Kidney (tissue), 13 donors: ENCODE measurements at regions not wholly inside any gene's neighbourhood (a gene's known extent, or its start where the extent isn't known, plus 50 kb on each side); places are given as distances from the start of the nearest gene placed in this dataset.
"Not testable (repeated sequence)": the region's sequence is repeated elsewhere in the genome, so short reads cannot be mapped to it uniquely, and the experiment has no call there.

ENCODE experiments used
- DNase-seq, 5 donors: peaks; one replicate each; pipeline ENCODE4 v3.0.0-alpha.2; 2013 to 2020
- FAIRE-seq: peaks from 2 replicates; lab custom pipeline; 2012; peaks lifted over from hg19 to GRCh38; lab: Jason Lieb, UNC
- H3K27ac ChIP-seq, 2 donors: one replicate each; pipeline ENCODE4 v1.7.0; 2013; ENCODE audit warnings: low read depth in 2 of 2, low read length in 2 of 2, inconsistent platforms in 1 of 2
- H3K27me3 ChIP-seq: one replicate; pipeline ENCODE4 v1.7.1; 2013; ENCODE audit warnings: low read length, inconsistent platforms; ENCODE audit not compliant: control insufficient read depth, insufficient read depth
- H3K36me3 ChIP-seq, 3 donors: one replicate each; pipeline versions ENCODE4 v1.7.0 to v1.7.1; 2013; ENCODE audit warnings: low read length in 3 of 3, control low read depth in 1 of 3, inconsistent platforms in 1 of 3; ENCODE audit not compliant: insufficient read depth in 3 of 3, control insufficient read depth in 2 of 3
- H3K4me1 ChIP-seq, 3 donors: one replicate each; pipeline versions ENCODE4 v1.7.0 to v1.7.1; 2013; ENCODE audit warnings: low read length in 3 of 3, inconsistent platforms in 1 of 3, low read depth in 1 of 3; ENCODE audit not compliant: control insufficient read depth in 2 of 3, insufficient read depth in 2 of 3
- H3K4me3 ChIP-seq, 3 donors: one replicate each; pipeline versions ENCODE4 v1.7.0 to v1.8.1; 2013; ENCODE audit warnings: low read length in 3 of 3, control low read depth in 1 of 3, inconsistent platforms in 1 of 3
- H3K9ac ChIP-seq, 3 donors: one replicate each; pipeline versions ENCODE4 v1.7.0 to v1.7.1; 2013; ENCODE audit warnings: low read length in 3 of 3, control low read depth in 1 of 3, inconsistent platforms in 1 of 3
- H3K9me3 ChIP-seq, 3 donors: one replicate each; pipeline versions ENCODE4 v1.7.0 to v1.7.1; 2013; ENCODE audit warnings: low read length in 3 of 3, control low read depth in 1 of 3, inconsistent platforms in 1 of 3; ENCODE audit not compliant: control insufficient read depth in 2 of 3, insufficient read depth in 1 of 3
- CTCF ChIP-seq: IDR thresholded peaks from 3 replicates; pipeline ENCODE4 v1.5.1; 2012; ENCODE audit warnings: mild to moderate bottlenecking, moderate library complexity, borderline replicate concordance; ENCODE audit not compliant: insufficient read depth; ENCODE audit errors: extremely low read depth
- intact Hi-C: fragments of 100-400 bp; cut with DNase I; formaldehyde crosslinking; loops from one replicate; pipeline ENCODE4 v1.11.1; 2022
- donor health status: control.
- donor health status: control.
- donor health status: control.
- donor health status: control.
- donor health status: control.
- donor health status: DM: yes; HTN: yes; CAD: no.
- donor health status: Normal renal cell carcinoma (clear cell type).

GRCh38 chr2:76175295-76175694, 464.6 kb upstream of the GCFC2 start:
- FAIRE-seq: no peak
- no peak for DNase-seq
- Histone ChIP-seq H3K27ac (no peak overlapping the region), H3K27me3 (no peaks in the 10 kb centered on the region), H3K9ac (no peak overlapping the region), H3K4me1 (no peaks in the 10 kb centered on the region), H3K4me3 (no peak overlapping the region), H3K36me3 (no peaks in the 10 kb centered on the region), H3K9me3 (peaks cover 0 to 3% (median 0%) of the 10 kb centered on the region in 3 donors)
- no peak for TF ChIP-seq CTCF
- intact Hi-C loops: no loop called here

GRCh38 chr2:76174505-76174904, 463.8 kb upstream of the GCFC2 start:
- H3K36me3 ChIP-seq: no peaks in the 10 kb centered on the region
- intact Hi-C loops: no loop called here
- H3K4me3 ChIP-seq: no peak overlapping the region
- H3K9ac ChIP-seq: no peak overlapping the region
- DNase-seq: no peak
- no peaks in the 10 kb centered on the region for H3K4me1 ChIP-seq
- H3K27me3 ChIP-seq: no peaks in the 10 kb centered on the region
- no peak for FAIRE-seq
- peaks cover 0 to 3% (median 0%) of the 10 kb centered on the region in 3 donors for H3K9me3 ChIP-seq
- TF ChIP-seq CTCF: no peak
- no peak overlapping the region for H3K27ac ChIP-seq

- H3K9me3 ChIP-seq, H3K27ac ChIP-seq, H3K27me3 ChIP-seq, H3K36me3 ChIP-seq, H3K4me1 ChIP-seq, intact Hi-C loops, FAIRE-seq, H3K4me3 ChIP-seq, H3K9ac ChIP-seq, DNase-seq: not testable (repeated sequence)
Observed at GRCh38 chr2:76173206-76173605, 462.5 kb upstream of the GCFC2 start.

GRCh38 chr2:76172154-76172595, 461.5 kb upstream of the GCFC2 start:
- H3K36me3 ChIP-seq, H3K9ac ChIP-seq, H3K4me1 ChIP-seq, intact Hi-C loops, DNase-seq, H3K27me3 ChIP-seq, FAIRE-seq, H3K9me3 ChIP-seq, H3K4me3 ChIP-seq, H3K27ac ChIP-seq: not testable (repeated sequence)
